AG10803 (cell line): ENCODE measurements at regions not wholly inside any gene's neighbourhood (a gene's known extent, or its start where the extent isn't known, plus 50 kb on each side); places are given as distances from the start of the nearest gene placed in this dataset.

ENCODE experiments used
- DNase-seq: peaks from one replicate; pipeline ENCODE4 v3.0.0; 2010; ENCODE audit warnings: low read depth
- H3K4me3 ChIP-seq: 2 replicates; pipeline ENCODE4 v1.5.1; 2011; ENCODE audit warnings: mild to moderate bottlenecking, low read length, control low read depth
- TF ChIP-seq, protein P1 (sequence below): conservative IDR thresholded peaks from 2 replicates; pipeline ENCODE4 v1.5.1; 2011; ENCODE audit warnings: mild to moderate bottlenecking, low read length, control low read depth, inconsistent platforms

DNA sequence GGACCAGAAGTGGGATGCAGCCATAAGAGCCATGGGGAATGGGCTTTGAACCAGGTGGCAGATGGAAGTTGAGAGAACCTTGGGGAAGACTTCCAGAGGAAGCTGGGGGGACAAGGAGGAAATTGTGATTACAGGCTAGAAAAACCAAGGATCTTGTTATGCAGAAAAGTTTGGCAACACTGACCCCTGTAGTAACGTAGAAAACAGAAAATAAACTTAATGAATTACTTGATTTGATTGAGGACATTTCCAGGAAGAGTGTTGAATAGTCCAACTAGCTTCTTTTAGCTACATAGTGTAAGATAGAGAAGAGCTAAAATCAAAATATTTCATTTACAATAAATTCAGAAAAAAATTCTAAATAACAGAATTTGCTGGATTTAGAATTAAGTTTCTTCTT lies 91.9 kb upstream of the GPC1 start:
- no peak overlapping the region for H3K4me3 ChIP-seq
- no peak for DNase-seq
- TF ChIP-seq, protein P1, sequence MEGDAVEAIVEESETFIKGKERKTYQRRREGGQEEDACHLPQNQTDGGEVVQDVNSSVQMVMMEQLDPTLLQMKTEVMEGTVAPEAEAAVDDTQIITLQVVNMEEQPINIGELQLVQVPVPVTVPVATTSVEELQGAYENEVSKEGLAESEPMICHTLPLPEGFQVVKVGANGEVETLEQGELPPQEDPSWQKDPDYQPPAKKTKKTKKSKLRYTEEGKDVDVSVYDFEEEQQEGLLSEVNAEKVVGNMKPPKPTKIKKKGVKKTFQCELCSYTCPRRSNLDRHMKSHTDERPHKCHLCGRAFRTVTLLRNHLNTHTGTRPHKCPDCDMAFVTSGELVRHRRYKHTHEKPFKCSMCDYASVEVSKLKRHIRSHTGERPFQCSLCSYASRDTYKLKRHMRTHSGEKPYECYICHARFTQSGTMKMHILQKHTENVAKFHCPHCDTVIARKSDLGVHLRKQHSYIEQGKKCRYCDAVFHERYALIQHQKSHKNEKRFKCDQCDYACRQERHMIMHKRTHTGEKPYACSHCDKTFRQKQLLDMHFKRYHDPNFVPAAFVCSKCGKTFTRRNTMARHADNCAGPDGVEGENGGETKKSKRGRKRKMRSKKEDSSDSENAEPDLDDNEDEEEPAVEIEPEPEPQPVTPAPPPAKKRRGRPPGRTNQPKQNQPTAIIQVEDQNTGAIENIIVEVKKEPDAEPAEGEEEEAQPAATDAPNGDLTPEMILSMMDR = no peak

DNA sequence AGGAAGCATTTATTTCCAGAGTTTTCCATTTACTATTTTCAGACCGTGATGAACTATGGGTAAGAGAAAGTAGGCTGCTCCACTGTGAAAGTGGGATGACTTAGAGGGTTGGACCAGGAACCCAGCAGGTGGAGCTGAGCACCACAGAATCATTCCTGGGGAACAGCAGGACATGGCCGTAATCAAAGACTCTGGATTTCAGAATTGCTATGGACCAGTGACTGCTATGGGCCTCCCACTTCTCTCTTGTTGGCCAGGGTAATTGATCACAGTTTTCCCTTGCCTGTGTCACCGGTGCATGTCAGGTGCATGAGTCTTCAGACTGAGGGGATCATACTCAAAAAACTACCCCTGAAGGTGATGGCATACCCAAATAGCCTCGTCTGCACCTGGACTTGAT lies 90.6 kb upstream of the GPC1 start:
- TF ChIP-seq, protein P1 = no peak; the same call in 1 of the 2 replicates
- peak; percentile 20 for DNase-seq
- no peak overlapping the region for H3K4me3 ChIP-seq

DNA sequence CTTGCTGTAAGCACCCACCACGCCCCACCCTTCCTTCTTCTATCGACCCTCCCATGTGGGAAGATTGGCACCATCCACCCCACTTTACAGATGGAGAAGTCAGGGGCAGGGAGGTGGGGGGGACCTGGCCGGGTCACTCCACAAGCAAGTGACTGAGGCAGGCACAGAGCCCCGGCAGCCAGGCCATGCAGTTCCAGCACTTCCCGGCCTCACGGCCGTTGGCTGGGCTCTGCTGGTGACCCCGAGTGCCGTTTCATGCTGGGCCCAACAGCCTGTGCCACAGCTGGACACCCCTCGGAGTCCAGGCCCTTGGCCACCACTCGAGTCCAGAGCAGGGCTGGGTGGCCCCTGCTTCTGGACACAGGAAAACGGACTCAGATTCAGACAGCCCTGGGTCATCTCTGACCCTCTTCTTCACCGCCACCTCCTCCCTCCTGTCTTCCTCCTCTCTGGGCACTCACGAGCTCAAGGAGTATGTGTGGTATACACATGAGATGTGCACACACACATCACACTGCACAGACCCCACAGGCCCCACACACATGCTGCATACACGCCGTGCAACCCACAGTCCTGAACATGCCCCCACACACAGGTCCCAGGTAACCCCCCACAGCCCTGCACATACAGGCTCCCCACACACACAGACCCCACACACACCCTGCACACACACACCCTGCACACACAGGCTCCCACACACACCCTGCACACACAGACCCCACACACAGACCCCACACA lies 89.3 kb upstream of the GPC1 start:
- TF ChIP-seq, protein P1 = no peak
- DNase-seq = no peak
- H3K4me3 ChIP-seq = no peak overlapping the region

DNA sequence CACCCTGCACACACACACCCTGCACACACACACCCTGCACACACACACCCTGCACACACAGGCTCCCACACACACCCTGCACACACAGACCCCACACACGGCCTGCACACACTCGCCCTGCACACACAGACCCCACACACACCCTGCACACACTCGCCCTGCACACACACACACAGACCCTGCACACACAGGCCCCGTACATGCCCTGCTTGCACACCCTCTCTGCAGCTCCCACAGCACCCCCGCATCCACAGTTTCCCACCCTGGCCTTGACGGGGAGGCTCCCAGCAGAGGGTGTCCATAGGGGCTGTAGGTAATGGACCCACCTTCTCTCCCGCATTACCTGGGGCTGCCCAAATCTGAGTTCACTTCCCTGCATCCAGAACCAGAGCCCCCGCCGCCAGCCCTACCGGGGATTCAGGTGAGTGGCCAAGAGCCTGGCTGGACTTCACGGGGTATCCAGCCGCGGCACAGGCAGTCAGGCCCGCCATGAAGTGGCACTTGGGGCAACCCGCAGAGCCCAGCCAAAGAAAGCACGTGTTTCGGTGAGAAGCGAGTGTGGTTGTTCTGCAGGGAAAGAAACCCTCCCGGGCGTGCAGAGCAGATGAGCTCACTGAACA lies 88.6 kb upstream of the GPC1 start:
- no peak for DNase-seq
- no peak overlapping the region for H3K4me3 ChIP-seq
- TF ChIP-seq, protein P1 = no peak

DNA sequence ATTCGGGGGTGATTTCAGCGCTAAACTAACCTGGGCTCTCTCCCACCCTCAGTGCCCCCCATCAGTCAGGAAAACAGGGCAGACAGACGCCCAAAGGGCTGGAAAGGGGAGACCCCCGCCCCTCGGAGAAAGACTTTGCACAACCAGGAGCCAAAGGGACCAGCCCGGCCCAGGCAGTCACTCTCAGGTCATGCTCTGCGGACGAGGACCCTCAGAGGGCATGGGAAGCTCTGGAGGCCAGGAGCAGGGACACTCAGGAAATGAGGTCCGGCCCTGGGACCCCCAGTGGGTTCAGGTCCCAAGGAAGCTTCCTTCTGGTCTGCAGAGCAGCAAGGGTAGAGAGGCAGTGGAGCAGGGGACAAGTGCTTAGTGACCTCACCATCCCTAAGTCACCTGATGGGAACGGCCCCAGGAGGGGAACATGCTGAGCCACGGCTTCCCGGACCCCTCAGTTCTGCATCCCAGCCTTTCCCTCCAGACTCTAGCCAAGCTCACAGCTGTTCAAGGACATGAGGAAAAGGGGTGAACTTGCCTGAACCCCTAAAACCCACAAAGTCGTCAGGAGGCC lies 88.0 kb upstream of the GPC1 start:
- DNase-seq = no peak
- TF ChIP-seq, protein P1 = no peak
- no peak overlapping the region for H3K4me3 ChIP-seq

DNA sequence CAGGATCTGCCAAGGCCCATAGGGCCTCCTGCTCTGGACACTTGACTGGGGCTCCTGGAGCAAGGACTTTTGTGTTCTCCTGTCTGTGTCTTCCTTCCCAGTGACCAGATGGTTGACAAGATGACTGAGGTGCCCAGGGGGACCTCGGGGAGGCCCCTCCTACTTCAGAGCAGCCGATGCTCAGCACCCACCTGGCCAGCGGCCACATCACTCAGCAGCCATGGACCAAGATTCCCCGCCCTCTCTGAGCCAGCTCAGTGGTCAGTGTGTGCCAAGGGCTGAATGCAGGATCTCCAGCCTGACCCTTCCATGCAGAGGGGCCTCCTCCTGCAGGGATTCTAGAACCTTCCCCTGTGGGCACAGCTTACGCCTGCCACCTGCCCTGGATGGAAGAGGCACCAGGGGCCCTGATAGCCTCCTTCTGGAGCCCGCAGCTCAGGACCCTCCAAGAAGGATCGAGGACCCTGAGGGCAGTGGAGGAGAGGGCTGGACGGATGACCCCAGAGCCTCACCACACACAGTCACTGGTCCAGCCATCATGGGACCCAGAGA lies 87.4 kb upstream of the GPC1 start:
- DNase-seq = no peak
- H3K4me3 ChIP-seq = no peak overlapping the region
- TF ChIP-seq, protein P1 = no peak
